ENCODE measurements at regions not wholly inside any gene's neighbourhood (a gene's known extent, or its start where the extent isn't known, plus 50 kb on each side); places are given as distances from the start of the nearest gene placed in this dataset.
"Not testable (repeated sequence)": the region's sequence is repeated elsewhere in the genome, so short reads cannot be mapped to it uniquely, and the experiment has no call there.

DNA sequence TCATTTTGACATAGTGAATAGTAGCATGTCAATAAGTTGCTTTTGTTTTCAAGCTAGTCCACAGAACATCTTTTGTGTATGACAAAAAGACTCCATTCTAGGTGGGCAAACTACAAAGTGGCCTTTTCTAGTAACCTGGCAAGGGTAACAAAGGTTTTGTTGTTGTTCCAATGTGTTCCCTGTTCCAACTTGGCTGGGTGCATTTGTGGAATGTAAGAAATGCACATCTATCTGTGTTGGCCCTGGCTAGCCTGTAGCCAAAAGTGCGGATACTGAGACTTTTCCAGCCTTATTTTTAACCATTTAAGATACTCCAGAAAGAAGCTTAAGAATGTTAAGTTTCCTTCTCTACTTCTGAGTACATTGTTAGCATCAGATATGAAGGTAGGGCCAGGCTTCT lies 118.7 kb upstream of the CHRDL1 start:
- no peak overlapping the region for H2AFZ ChIP-seq (ENCODE audit: low read depth, low read length)
- no peaks in the 10 kb centered on the region for H3K9me3 ChIP-seq (ENCODE audit: low read length)
- no peak overlapping the region for H3K27ac ChIP-seq (ENCODE audit: low read length)
- no peaks in the 10 kb centered on the region for H4K20me1 ChIP-seq (ENCODE audit: insufficient read depth)
- H3K4me2 ChIP-seq (ENCODE audit: low read length), result no peak overlapping the region
- no peaks in the 10 kb centered on the region for H3K27me3 ChIP-seq (ENCODE audit: insufficient read depth, low read depth, low read length)
- H3K79me2 ChIP-seq (replicated peaks; ENCODE audit: insufficient read depth, low read length), result no peaks in the 10 kb centered on the region
- no peak overlapping the region for H3K4me3 ChIP-seq (ENCODE audit: low read length)
- no peaks in the 10 kb centered on the region for H3K9me2 ChIP-seq (ENCODE audit: insufficient read depth, low read length)
- no peak overlapping the region for H3K9ac ChIP-seq (ENCODE audit: low read length)
- no peaks in the 10 kb centered on the region for H3F3A ChIP-seq (ENCODE audit: insufficient read depth, low read length, poor library complexity, severe bottlenecking)
- TF ChIP-seq, protein P1, sequence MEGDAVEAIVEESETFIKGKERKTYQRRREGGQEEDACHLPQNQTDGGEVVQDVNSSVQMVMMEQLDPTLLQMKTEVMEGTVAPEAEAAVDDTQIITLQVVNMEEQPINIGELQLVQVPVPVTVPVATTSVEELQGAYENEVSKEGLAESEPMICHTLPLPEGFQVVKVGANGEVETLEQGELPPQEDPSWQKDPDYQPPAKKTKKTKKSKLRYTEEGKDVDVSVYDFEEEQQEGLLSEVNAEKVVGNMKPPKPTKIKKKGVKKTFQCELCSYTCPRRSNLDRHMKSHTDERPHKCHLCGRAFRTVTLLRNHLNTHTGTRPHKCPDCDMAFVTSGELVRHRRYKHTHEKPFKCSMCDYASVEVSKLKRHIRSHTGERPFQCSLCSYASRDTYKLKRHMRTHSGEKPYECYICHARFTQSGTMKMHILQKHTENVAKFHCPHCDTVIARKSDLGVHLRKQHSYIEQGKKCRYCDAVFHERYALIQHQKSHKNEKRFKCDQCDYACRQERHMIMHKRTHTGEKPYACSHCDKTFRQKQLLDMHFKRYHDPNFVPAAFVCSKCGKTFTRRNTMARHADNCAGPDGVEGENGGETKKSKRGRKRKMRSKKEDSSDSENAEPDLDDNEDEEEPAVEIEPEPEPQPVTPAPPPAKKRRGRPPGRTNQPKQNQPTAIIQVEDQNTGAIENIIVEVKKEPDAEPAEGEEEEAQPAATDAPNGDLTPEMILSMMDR (IDR thresholded peaks at IDR 0.05; ENCODE audit: poor library complexity, severe bottlenecking), result no peak
- no peak for TF ChIP-seq RAD21 (conservative IDR thresholded peaks at IDR 0.05)
- no peak for TF ChIP-seq MXI1 (conservative IDR thresholded peaks at IDR 0.05; ENCODE audit: poor library complexity, severe bottlenecking)
- no peak for TF ChIP-seq EP300 (conservative IDR thresholded peaks at IDR 0.05; ENCODE audit: poor library complexity, severe bottlenecking)
- TF ChIP-seq SMC3 (conservative IDR thresholded peaks at IDR 0.05; ENCODE audit: poor library complexity), result no peak
- no peak for TF ChIP-seq POLR2AphosphoS5 (IDR thresholded peaks at IDR 0.05)
- TF ChIP-seq, protein P2, sequence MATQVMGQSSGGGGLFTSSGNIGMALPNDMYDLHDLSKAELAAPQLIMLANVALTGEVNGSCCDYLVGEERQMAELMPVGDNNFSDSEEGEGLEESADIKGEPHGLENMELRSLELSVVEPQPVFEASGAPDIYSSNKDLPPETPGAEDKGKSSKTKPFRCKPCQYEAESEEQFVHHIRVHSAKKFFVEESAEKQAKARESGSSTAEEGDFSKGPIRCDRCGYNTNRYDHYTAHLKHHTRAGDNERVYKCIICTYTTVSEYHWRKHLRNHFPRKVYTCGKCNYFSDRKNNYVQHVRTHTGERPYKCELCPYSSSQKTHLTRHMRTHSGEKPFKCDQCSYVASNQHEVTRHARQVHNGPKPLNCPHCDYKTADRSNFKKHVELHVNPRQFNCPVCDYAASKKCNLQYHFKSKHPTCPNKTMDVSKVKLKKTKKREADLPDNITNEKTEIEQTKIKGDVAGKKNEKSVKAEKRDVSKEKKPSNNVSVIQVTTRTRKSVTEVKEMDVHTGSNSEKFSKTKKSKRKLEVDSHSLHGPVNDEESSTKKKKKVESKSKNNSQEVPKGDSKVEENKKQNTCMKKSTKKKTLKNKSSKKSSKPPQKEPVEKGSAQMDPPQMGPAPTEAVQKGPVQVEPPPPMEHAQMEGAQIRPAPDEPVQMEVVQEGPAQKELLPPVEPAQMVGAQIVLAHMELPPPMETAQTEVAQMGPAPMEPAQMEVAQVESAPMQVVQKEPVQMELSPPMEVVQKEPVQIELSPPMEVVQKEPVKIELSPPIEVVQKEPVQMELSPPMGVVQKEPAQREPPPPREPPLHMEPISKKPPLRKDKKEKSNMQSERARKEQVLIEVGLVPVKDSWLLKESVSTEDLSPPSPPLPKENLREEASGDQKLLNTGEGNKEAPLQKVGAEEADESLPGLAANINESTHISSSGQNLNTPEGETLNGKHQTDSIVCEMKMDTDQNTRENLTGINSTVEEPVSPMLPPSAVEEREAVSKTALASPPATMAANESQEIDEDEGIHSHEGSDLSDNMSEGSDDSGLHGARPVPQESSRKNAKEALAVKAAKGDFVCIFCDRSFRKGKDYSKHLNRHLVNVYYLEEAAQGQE (IDR thresholded peaks at IDR 0.05; ENCODE audit: borderline replicate concordance), result no peak
- no peak for TF ChIP-seq EZH2 (IDR thresholded peaks at IDR 0.05; ENCODE audit: borderline replicate concordance, insufficient read depth, low read length, poor library complexity, severe bottlenecking)
- no peak for TF ChIP-seq TAF1 (IDR thresholded peaks at IDR 0.05; ENCODE audit: low read depth)
- H3K36me3 ChIP-seq (ENCODE audit: insufficient read depth, low read length), result no peaks in the 10 kb centered on the region

DNA sequence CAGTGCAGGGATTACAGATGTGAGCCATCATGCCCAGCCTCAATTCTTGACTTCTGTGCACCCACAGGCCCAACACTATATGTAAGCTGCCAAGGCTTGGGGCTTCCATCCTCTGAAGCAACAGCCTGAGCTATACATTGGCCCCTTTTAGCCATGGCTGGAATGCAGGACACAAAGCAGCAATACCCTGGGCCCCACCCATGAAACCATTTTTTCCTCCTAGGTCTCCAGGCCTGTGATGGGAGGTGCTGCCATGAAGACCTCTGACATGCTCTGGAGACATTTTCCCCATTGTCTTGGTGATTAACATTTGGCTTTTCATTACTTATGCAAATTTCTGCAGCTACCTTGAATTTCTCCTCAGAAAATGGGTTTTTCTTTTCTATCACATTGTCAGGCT lies 109.1 kb upstream of the CHRDL1 start:
- not testable (repeated sequence) for H3K9ac ChIP-seq (ENCODE audit: low read length); H3K4me2 ChIP-seq (ENCODE audit: low read length); H3K9me2 ChIP-seq (ENCODE audit: insufficient read depth, low read length)

DNA sequence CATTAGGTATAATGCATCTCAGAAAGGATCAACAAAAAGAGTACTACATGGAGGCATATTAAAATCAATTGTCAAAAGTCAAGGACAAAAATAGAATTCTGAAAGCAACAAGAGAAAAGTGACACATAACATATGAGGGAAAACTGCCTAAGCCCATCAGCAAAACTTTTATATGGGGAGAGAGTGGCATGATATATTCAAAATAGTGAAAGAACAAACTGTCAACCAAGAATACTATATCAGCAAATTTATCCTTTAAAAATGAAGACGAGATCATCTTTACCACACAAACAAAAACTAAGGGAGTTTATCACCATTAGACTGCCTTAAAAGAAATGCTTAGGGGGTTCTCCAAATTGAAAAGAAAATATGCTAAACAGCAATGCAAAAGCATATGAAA lies 86.4 kb upstream of the CHRDL1 start:
- H3K79me2 ChIP-seq (replicated peaks; ENCODE audit: insufficient read depth, low read length), result no peaks in the 10 kb centered on the region
- H4K20me1 ChIP-seq (ENCODE audit: insufficient read depth), result no peaks in the 10 kb centered on the region
- no peak overlapping the region for H3K27ac ChIP-seq (ENCODE audit: low read length)
- no peaks in the 10 kb centered on the region for H3K9me2 ChIP-seq (ENCODE audit: insufficient read depth, low read length)
- no peak overlapping the region for H3K4me3 ChIP-seq (ENCODE audit: low read length)
- no peak for TF ChIP-seq MXI1 (conservative IDR thresholded peaks at IDR 0.05; ENCODE audit: poor library complexity, severe bottlenecking)
- TF ChIP-seq POLR2AphosphoS5 (IDR thresholded peaks at IDR 0.05), result no peak
- TF ChIP-seq EP300 (conservative IDR thresholded peaks at IDR 0.05; ENCODE audit: poor library complexity, severe bottlenecking), result no peak
- TF ChIP-seq, protein P1 (IDR thresholded peaks at IDR 0.05; ENCODE audit: poor library complexity, severe bottlenecking), result no peak
- TF ChIP-seq EZH2 (IDR thresholded peaks at IDR 0.05; ENCODE audit: borderline replicate concordance, insufficient read depth, low read length, poor library complexity, severe bottlenecking), result no peak
- TF ChIP-seq RAD21 (conservative IDR thresholded peaks at IDR 0.05), result no peak
- TF ChIP-seq TAF1 (IDR thresholded peaks at IDR 0.05; ENCODE audit: low read depth), result no peak
- TF ChIP-seq SMC3 (conservative IDR thresholded peaks at IDR 0.05; ENCODE audit: poor library complexity), result no peak
- TF ChIP-seq, protein P2 (IDR thresholded peaks at IDR 0.05; ENCODE audit: borderline replicate concordance), result no peak
- no peak overlapping the region for H2AFZ ChIP-seq (ENCODE audit: low read depth, low read length)
- H3K9me3 ChIP-seq (ENCODE audit: low read length), result no peaks in the 10 kb centered on the region
- no peak overlapping the region for H3K9ac ChIP-seq (ENCODE audit: low read length)
- H3K36me3 ChIP-seq (ENCODE audit: insufficient read depth, low read length), result no peaks in the 10 kb centered on the region
- H3K27me3 ChIP-seq (ENCODE audit: insufficient read depth, low read depth, low read length), result no peaks in the 10 kb centered on the region
- no peaks in the 10 kb centered on the region for H3F3A ChIP-seq (ENCODE audit: insufficient read depth, low read length, poor library complexity, severe bottlenecking)
- no peak overlapping the region for H3K4me2 ChIP-seq (ENCODE audit: low read length)

More for the DNA sequence above, 109.1 kb upstream of the CHRDL1 start:
- H2AFZ ChIP-seq (ENCODE audit: low read depth, low read length); H3K36me3 ChIP-seq (ENCODE audit: insufficient read depth, low read length); H4K20me1 ChIP-seq (ENCODE audit: insufficient read depth); H3K79me2 ChIP-seq (replicated peaks; ENCODE audit: insufficient read depth, low read length); H3K4me3 ChIP-seq (ENCODE audit: low read length); H3K27ac ChIP-seq (ENCODE audit: low read length); H3K27me3 ChIP-seq (ENCODE audit: insufficient read depth, low read depth, low read length); H3K9me3 ChIP-seq (ENCODE audit: low read length); H3F3A ChIP-seq (ENCODE audit: insufficient read depth, low read length, poor library complexity, severe bottlenecking): not testable (repeated sequence)

Data from neural cell (in vitro differentiated cells).